GM10266 (cell line): ENCODE measurements at regions not wholly inside any gene's neighbourhood (a gene's known extent, or its start where the extent isn't known, plus 50 kb on each side); places are given as distances from the start of the nearest gene placed in this dataset.
"Not testable (repeated sequence)": the region's sequence is repeated elsewhere in the genome, so short reads cannot be mapped to it uniquely, and the experiment has no call there.

ENCODE experiments used
- DNase-seq: peaks from one replicate; pipeline ENCODE4 v3.0.0; 2012; ENCODE audit errors: extremely low spot score

DNA sequence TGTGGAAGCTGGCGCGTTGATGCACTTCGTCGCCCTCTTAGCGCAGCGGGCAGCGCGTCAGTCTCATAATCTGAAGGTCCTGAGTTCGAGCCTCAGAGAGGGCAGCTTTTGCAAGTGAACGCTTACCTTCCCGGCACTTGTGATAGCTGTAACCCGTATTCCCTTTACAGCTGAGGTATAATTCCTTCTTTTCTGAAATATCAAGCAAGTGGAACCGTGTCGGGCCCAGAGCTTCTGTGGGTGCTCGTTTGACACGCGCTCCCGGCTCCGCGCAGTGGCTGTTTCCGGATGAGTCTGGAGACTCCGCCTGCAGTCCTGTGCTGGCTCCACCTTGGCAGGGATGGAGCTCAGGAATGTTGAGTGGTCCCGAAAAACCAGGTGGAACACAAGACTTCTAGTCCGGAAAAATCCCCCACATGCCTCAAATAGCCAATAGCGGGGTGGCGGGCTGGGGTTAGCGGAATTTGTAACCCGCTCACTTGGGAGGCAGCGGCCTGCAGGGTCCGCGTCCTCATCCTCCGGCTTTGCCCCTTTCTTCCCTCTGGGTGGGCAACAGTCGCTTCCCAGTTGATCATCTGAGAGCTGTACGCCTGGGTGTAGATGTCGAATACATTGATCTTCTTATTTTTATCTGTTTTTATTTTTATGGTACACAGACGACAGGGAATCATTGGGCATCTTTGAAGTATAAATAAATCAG lies 106.8 kb upstream of the ZNF322 start:
- DNase-seq, result not testable (repeated sequence)

DNA sequence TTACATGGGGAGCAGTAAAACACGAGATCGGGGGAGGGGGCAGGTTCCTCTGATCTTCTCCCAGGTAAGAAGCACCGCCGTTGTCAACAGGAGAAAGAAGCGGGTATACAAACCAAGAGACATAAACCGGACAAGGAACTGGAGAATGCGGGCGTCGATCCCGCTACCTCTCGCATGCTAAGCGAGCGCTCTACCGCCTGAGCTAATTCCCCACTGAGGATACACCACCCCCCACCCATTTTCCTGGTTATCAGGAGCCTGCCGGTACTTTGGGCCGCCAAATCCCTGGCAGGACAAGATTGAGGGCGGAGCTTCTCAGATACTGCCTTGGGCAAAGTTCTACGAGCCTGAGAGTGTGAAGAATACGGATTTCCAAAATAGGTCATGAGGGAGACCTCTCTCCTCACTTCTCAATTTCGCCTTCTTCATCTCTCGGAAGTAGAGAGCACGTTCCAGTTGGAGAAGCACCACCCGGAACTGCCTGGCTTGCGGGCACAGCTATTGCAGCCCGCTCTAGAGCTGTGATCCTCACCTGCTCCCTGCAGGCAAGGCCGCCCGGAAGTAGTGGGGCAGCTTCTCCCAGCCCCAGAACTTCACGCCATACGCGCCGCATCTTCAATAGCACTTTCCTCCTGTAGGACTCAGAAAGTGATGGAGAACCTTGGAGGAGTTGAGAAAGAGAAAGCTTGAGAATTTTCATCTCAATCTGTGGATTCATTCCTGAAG lies 111.6 kb upstream of the ZNF322 start:
- not testable (repeated sequence) for DNase-seq

DNA sequence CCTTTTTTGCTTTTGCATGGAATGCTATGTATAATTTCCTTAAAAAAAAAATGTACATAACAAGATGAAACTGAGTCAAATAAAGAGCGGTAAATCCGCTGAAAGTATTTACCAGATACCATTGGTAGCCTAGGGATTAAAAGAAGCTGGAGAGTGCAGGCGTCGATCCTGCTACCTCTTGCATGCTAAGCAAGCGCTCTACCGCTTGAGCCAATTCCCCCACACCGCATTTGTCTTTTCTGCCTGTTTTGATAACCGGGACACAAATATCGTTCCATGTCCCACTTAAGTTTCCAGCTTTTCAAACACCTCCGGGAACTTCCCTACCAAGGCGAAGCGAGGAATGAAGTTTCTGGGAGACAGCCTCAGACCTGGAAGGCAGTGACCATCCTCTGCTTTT lies 113.9 kb upstream of the ZNF322 start:
- DNase-seq, result not testable (repeated sequence)

DNA sequence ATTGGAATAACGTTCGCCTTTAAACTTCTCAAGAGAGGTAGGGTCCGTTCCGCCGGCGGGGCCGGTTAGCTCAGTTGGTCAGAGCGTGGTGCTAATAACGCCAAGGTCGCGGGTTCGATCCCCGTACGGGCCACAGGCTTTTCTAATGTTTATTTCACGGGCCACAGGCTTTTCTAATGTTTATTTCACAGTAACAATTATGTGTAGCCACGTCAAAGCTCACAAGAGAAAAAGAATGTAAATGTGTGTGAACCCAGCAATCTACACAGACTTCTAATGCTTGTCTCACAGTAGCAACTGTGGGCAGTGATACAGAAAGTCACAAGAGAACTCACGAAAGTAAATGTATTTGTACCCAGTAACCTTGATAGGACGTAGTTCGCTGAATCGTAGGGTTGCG lies 121.0 kb upstream of the ZNF322 start:
- DNase-seq, result not testable (repeated sequence)

DNA sequence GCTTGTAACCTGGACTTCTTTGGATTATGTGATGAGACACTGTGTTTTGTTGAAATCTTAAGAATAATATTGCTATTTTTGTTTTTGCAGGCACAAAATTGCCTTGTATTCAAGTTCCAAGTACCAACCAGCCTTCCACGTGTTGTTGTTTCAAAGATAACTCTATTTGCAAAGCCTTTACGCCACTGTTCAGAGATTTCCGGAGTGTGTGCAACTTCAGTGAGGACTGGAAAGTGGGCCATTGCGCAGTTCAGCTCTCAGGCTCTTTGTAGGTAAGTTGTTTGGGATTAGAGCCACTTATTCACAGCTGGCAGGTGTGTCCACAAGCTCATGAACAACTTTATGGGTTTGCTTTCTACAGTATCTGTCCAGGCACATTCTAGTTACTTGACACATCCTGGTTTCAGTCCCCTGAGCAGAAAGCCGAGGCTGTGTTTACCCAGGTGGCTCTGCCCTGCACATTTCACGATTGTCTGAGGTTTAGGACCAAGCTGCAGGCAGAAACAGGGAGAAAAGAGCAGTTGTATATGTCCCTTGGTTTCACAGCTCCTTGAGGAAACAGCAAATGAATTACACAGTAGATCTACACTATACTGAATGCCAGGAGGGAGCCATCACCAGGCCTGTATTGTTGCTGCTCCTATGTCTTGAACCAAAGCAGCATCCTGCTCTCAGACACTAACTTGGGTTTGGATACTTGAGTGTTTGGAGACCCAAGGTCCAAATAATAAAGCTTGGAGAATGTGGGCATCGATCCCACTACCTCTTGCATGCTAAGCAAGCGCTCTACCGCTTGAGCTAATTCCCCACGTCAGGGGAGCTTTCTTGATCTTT lies 136.1 kb upstream of the ZNF322 start:
- DNase-seq, result not testable (repeated sequence)

DNA sequence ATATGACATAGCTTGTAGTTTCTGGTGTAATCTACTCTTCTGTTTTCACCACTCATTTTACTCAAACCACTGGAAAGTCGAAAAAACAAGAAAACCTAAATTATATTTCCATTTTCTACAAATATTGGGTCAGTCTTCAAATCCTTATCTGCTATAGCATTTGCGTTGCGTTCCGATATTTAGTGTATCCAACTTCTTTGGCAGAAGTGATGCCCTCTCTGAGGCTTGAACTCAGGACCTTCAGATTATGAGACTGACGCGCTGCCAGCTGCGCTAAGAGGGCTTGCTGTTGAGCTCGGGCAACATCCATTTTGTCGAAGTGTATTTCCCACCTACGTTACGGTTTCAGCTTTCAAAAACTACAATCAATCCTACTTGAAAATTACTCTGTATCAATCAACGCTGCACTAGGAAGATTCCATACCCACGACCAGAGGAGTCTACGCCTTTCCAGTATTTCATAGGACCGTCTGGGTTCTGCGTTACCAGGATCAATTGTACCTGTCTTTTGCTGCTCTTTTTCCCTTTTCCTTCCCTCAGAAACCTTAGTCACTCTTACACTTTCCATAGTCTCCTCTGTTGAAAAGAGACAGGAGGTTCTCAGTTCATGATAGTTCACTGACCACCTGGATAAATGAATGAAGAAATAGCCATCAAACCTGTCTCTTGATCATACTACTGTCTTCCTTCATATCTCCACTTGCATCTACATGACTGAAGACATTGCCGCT lies 140.5 kb upstream of the ZNF322 start:
- DNase-seq, result not testable (repeated sequence)

DNA sequence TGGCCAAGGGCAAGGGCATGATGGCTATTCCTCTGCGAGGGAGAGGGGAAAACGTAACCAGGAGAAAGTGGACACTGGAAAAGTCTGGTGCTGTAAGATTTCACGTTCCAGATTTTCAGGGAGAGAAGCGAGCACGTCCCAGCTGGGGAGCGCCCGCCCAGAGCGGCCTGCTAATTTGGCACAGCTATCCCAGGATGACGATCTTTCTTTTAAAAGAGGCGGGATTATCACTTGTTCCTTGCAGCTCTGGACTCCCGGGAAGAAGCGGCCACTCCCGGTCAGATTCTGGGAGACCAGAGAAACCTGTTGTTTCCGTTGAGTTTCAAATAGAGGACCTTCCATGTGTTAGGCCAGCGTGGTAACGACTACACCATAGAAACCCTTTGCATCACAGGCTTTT lies 144.2 kb upstream of the ZNF322 start:
- not testable (repeated sequence) for DNase-seq

DNA sequence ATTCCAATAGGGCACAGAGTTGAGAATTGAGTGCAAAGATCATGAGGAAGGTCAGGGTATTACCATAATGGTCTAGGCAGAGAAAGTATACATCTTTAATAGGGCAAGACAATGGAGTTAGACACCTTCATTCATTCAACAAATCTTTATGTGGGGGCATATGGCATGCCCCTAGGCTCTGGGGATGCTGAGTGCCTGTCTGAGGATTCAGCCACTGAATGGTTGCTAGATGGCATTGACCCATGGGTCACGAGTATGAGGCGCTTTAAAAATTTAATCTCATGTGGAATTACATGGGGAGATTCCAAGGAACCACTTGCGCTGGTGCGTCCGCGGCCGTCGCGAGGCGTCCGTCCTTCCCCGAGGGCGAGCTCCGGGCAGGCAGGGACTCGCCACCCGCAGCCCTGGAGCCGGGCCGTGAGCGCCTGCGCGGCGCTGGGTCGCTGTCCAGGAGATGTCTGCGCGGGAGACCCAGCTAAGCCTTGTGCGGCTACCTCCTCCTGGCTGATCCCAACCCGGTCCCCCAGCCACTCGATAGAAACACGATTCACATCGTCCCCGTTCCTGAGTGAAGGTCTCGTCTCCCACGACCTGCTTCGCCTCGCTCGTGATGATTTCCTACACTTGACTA lies 152.1 kb upstream of the ZNF322 start:
- DNase-seq, result not testable (repeated sequence)

DNA sequence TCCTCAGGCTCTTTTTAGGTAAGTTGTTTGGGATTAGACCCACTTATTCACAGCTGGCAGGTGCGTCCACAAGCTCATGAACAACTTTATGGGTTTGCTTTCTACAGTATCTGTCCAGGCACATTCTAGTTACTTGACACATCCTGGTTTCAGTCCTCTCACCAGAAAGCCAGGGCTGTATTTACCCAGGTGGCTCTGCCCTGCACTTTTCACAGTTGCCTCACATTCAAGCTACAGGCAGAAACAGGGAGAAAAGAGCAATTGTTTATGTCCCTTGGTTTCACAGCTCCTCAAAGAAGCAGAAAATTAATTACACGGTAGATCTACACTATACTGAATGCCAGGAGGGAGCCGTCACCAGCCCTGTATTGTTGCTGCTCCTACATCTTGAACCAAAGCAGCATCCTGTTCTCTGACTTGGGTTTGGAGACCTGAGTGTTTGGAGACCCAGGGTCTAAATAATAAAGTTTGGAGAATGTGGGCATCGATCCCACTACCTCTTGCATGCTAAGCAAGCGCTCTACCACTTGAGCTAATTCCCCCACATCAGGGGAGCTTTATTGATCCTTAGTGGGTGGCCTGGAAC lies 159.2 kb upstream of the ZNF322 start:
- not testable (repeated sequence) for DNase-seq

DNA sequence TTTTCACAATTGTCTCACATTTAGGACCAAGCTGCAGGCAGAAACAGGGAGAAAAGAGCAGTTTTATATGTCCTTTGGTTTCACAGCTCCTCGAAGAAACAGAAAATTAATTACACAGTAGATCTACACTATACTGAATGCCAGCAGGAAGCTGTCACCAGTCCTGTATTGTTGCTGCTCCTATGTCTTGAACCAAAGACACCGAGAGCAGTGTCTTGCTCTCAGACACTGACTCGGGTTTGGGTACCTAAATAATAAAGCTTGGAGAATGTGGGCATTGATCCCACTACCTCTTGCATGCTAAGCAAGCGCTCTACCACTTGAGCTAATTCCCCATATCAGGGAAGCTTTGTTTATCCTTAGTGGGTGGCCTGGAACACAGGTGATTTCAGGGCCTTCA lies 168.4 kb upstream of the ZNF322 start:
- DNase-seq, result not testable (repeated sequence)

DNA sequence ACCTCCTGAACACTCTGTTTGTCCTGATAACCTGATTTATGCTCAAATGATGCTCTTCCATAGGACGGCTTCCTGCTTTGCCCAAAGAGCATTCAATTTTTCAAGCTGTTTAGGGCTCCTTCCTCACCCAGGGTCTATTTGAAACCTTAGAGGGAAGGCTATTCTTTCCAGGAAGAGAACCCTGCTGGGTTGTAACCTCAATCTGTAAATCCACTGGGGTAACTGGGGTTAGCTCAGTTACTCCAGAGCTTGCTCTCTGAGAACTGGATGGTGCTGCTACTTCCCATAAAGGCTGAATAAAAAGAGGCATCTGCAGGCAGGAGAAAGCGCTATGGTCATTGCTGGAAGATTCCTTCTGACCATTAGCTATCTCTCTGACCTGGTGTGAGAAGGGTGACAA lies 169.9 kb upstream of the ZNF322 start:
- DNase-seq, result not testable (repeated sequence)

DNA sequence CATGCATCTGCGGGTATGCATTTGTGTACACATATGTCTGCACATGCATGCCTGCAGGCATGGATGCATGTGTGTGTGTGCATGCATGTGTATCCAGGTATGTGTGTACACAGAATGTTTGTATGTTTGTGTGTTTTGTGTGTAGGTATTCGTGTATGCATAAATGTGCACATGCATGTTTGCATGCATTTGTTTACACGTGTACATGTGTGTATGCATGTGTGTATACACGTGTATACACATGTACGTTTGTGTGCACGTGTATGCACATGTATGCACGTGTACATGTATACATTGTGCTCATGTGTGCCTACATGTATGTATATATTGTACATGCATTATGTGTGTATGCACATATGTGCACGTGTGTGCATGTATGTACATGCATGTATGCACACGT lies 171.4 kb upstream of the ZNF322 start:
- DNase-seq, result not testable (repeated sequence)

DNA sequence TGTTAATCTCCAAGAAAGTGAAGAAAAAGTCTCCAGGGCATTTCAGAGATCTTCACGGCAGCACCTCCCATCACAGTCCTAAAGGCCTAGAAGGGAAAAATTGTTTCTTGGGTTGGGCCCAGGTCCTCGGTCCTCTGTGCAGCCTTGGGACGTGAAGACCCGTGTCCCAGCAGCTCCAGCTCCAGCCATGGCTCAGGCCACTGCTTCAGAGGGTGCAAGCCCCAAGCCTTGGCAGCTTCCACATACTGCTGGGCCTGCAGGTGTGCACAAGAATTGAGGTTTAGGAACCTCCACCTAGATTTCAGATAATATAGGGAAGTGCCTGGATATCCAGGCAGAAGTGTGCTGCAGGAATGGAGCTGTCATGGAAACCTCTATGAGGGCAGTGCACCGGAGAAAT lies 176.2 kb upstream of the ZNF322 start:
- DNase-seq, result not testable (repeated sequence)

DNA sequence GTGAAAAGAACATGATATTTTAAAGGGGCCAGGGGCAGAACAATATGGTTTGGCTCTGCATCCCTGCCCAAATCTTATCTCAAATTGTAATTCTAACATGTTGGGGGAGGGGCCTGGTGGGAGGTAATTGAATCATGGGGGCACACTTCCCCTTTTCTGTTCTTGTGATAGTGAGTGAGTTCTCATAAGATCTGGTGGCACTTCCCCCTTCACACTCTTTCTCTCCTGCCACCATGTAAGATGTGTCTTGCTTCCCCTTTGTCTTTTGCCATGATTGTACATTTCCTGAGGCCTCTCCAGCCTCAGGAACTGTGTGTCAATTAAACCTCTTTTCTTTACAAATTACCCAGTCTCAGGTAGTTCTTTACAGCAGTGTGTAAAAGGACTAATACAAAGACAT lies 177.1 kb upstream of the ZNF322 start:
- not testable (repeated sequence) for DNase-seq

DNA sequence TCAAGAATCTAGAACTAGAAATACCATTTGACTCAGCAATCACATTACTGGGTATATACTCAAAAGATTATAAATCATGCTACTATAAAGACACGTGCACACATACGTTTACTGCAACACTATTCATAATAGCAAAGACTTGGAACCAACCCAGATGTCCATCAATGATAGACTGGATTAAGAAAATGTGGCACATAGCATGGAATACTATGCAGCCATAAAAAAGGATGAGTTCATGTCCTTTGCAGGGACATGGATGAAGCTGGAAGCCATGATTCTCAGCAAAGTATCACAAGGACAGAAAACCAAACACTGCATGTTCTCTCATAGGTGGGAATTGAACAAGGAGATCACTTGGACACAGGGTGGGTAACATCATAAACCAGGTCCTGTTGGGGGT lies 185.3 kb upstream of the ZNF322 start:
- not testable (repeated sequence) for DNase-seq

DNA sequence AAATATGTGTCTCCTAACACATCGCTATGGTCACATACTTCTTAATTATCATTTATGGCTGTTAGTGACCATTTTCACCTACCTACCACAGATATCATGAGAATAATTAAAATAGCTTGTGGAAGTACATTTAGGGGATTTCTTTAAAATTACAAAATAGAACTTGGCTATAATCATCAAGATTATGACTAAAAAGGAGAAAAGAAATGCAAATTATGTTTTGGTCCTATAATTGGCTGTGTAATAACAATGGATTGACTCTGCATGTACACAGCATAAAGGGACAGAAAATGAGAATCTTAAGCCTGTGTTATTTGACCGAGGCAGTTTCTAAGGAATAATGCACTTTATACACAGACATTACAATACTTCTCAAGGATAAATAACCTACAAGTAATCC lies 197.7 kb upstream of the ZNF322 start:
- not testable (repeated sequence) for DNase-seq

DNA sequence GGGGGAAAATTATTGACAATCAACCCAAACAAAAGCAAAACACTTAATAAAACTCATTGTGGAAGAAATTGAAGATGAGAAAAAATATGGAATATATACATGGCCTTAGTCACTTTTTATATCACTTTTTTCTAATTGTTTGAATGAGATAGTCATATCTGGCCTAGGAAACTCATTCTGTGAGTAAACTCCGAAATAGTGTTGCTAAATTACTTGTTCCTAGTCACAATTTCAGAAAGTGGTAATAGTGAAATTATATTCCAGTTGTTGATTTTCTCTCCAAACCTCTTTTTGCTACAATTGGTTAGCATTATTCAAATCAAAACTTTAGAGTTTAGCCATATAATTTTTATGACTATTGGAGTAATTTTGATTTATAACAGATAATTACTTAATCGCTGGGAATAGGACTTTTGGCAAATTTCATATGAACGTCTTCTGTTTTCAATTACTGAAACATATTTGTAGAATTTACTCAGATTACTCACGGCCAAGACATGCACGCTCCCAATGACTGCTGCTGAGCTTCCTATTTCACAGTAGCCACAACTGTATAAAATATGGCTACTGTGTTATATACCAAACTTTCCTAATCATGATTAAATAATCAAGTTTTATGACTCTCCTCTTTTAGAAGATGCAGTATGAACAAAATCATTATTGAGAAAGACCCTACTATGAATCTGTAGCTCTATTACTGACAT lies 199.7 kb upstream of the ZNF322 start:
- not testable (repeated sequence) for DNase-seq

DNA sequence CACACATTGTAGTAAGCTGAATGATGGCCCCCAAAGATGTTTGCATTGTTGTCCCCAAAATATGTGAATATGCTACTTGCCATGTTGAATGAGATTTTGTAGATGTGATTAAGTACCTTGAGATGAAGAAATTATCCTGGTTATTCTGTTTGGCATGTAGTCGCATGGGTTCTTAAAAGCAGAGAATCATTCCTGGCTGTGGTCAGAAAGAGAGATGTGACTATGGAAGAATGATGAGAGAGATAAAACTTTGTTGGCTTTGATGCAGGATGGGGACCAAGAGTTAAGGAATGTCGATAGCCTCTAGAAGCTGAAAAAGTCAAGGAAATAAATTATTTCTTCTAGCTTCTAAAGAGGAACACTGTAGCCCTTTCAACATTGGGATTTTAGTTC lies 200.2 kb upstream of the ZNF322 start:
- DNase-seq, result not testable (repeated sequence)

DNA sequence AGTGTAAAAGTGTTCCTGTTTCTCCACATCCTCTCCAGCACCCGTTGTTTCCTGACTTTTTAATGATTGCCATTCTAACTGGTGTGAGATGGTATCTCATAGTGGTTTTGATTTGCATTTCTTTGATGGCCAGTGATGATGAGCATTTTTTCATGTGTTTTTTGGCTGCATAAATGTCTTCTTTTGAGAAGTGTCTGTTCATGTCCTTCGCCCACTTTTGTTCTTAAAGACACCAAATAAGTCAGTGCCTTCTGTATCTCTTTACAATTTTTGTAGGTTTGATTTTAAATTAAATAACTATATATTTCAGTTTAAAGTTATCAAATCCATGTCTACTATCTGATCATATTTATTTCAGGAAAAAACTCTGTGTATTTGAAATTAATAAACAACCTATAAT lies 202.4 kb upstream of the ZNF322 start:
- DNase-seq, result not testable (repeated sequence)

DNA sequence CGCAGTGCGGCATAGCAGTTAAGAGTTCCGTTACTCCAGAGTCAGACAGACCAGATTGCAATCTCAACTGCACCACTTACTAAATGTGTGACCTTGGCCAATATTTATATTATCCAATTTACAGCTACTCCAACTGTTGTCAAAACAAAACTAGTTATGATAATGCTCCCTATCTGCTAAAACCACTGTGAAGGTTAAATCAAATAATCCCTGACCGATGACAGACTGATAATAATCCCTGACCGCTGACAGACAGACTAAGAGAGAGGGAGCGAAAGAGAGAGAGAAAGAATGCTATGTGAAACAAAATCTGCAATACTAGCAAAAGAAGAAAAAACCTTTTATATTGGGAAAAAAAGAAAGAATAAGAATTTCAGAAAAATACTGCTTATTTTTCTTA lies 204.1 kb upstream of the ZNF322 start:
- DNase-seq, result not testable (repeated sequence)
